RWPE1 (cell line): ENCODE measurements at regions not wholly inside any gene's neighbourhood (a gene's known extent, or its start where the extent isn't known, plus 50 kb on each side); places are given as distances from the start of the nearest gene placed in this dataset.

ENCODE experiments used
- CTCF ChIA-PET: fragments of 350-600 bp; sonication (Branson Sonifier 250); formaldehyde crosslinking; extraction: SDS; loops from one replicate; lab custom pipeline; 2021; lab: Yijun Ruan, JAX
- POLR2A ChIA-PET: fragments of 400-600 bp; formaldehyde crosslinking; extraction: SDS; loops from one replicate; lab custom pipeline; 2020; ENCODE audit warnings: antibody characterized with exemption; ENCODE audit not compliant: low non-redundant PET; lab: Yijun Ruan, JAX
- DNase-seq: peaks from one replicate; pipeline ENCODE4 v3.0.0; 2012; ENCODE audit warnings: low spot score
- H3K27ac ChIP-seq: fragments of 450-650 bp; 2 replicates; pipeline ENCODE4 v1.5.1; 2017
- CTCF ChIP-seq: fragments of 450-650 bp; conservative IDR thresholded peaks from 2 replicates; pipeline ENCODE4 v1.5.1; 2017; ENCODE audit warnings: low read depth, mild to moderate bottlenecking

DNA sequence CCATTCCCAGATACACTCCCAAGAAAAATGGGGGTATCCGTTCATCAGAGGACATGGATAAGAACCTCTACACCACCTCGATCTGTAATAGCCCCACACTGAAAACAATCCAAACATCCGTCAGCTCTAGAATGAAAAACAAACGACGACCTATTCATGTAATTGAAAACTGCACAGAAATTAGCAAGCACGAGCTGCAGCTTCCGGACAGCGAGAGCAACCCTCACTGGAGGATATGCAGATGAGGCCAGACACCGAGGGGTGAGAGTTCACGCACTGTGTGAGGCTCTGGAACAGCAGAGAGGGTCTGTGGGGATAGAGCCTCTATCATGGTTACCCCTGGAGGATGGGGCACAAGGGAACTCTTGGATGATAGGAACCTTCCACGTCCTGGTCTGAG is 143.9 kb upstream of the NCOR2 start:
- TF ChIP-seq CTCF: no peak
- no peak overlapping the region for H3K27ac ChIP-seq
- ChIA-PET POLR2A (no interaction called here), CTCF (interaction anchor here (0.6 kb wide), 1 partner anchor 300 kb away, joined by 6 read pairs; no protein-coding TSS in a partner anchor)
- no peak for DNase-seq

DNA sequence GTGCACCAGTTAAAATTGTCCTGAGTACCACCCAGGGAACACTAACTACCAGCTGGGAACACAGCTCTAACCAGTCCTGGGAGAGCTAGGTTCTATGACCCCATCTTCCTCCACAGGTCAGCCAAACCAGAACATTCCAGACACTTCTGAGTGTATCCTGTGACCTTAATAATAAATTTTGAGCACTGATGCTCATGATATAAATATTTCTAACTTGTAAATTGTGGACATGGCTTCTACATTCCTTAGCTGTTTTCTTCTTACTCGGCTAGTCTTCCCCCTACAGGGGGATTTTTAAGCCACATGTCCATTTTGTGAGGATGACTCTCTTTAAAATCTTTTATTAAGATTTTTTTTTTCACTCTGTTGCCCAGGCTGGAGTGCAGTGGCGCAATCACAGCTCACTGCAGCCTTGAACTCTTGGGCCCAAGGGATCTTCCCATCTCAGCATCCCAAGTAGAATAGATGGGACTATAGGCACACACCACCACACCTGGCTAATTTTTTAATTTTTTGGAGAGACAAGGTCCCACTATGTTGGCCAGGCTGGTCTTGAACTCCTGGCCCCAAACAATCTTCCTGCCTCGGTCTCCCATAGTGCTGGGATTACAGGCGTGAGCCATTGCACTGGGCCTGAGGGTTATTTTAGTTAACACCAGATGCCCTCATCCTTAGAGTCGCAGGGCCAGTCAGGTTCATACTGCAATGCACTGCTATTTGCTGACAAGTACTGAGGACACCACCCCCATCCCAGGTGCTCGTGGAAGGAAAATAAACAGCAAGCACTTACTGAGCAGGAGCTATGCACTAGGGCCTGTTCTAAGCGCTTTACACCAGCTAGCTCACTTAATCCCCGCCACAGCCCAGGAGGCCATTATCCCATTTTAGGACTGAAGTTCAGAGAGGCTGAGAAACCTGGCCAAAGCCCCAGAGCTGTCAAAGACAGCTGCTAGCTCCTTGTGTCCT is 142.6 kb upstream of the NCOR2 start:
- POLR2A ChIA-PET: no interaction called here
- no peak for TF ChIP-seq CTCF
- H3K27ac ChIP-seq: no peak overlapping the region
- CTCF ChIA-PET: interaction anchor here (0.6 to 0.7 kb wide), 2 partner anchors 15 to 23 kb away, joined by 4 read pairs; no protein-coding TSS in a partner anchor
- DNase-seq: no peak

GRCh38 chr12:124707316-124707715 is 139.9 kb upstream of the NCOR2 start:
- ChIA-PET POLR2A (no interaction called here), CTCF (no interaction called here)
- no peak overlapping the region for H3K27ac ChIP-seq
- no peak for DNase-seq
- TF ChIP-seq CTCF: no peak

DNA sequence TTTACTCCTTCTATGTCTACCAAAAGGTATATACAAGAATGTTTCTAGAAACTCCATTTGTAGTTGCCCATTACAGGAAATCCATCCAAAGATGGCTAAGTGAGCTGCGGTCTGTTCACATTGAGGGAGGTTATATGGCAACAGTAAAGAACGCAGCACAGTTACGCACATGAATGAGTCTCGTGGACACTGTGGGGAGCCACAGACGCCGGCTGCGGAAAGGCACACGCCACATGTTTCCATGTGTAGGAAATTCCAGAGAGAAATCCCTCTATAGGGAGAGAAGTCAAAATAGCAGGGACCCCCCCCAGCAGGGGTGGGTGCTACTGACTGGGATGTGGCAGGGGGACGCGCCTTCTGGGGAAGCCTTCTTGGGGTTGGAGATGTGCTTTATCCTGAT is 139.0 kb upstream of the NCOR2 start:
- POLR2A ChIA-PET: no interaction called here

DNA sequence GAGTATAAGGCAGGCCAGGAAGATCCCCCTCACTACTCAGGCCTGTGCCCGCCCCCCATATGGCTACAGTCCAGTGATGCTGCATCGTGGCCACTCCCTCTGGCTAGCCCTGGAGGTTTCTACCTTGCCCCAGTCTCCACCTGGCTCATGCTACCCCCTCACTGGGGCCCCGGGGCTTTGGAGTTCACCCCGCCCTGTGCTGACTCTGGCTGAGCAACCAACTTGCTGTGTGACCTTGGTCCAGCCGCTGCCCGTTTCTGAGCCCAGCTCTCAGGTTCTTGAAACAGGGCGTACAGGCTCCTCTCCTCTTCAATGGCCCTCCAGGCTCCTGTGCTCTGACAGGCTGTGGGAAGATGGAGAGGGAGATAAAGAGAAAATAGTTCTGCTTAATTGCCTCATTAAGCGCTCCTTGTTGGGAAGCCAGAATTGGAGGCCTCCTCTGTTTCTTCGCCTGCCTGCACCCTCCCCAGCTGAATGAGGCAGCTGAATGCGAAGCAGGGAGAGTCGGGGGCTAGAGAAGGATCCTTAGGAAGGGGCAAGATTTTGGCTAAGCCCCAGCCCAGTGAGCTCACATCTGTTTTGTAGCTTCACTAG is 138.2 kb upstream of the NCOR2 start:
- ChIA-PET CTCF (no interaction called here), POLR2A (no interaction called here)
- TF ChIP-seq CTCF: no peak
- no peak overlapping the region for H3K27ac ChIP-seq
- DNase-seq: no peak

More for the DNA sequence above, 139.0 kb upstream of the NCOR2 start:
- CTCF ChIA-PET: no interaction called here
- DNase-seq: no peak
- no peak for TF ChIP-seq CTCF
- no peak overlapping the region for H3K27ac ChIP-seq

DNA sequence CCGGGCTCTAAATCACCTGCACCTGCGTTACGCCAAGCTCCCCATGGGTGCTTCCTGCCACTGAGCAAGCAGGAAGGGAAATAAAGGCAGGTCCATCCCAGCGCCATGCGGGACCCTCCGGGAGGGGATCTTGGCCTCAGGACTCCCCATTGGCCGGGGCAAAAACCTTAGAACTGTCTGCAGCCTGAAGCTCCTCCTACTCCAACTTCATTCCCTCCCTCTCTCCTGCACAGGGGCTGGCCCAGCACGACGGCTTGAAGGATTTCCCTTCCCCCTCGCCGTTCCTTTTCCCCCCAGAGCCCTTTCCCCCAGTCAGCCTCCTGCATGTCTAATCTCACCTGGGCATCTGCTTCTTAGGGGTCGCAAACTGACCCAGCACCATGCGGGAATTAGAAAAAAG is 137.2 kb upstream of the NCOR2 start:
- TF ChIP-seq CTCF: no peak
- ChIA-PET POLR2A (no interaction called here), CTCF (interaction anchor here (0.7 kb wide), 1 partner anchor 11 kb away, joined by 3 read pairs; no protein-coding TSS in a partner anchor)
- no peak overlapping the region for H3K27ac ChIP-seq
- no peak for DNase-seq
